HG03378 (cell line): ENCODE measurements at regions not wholly inside any gene's neighbourhood (a gene's known extent, or its start where the extent isn't known, plus 50 kb on each side); places are given as distances from the start of the nearest gene placed in this dataset.
"Not testable (repeated sequence)": the region's sequence is repeated elsewhere in the genome, so short reads cannot be mapped to it uniquely, and the experiment has no call there.

Source experiments
- ATAC-seq: cut with Tn5 transposase; IDR thresholded peaks from one replicate; pipeline ENCODE4 v1.9.1; 2021; ENCODE audit warnings: mild to moderate bottlenecking, moderate library complexity; ENCODE audit not compliant: unreplicated experiment

GRCh38 chr17:77606146-77606864, 352.2 kb upstream of the TNRC6C start:
- no peak for ATAC-seq

GRCh38 chr17:77606865-77607210, 351.7 kb upstream of the TNRC6C start:
- no peak for ATAC-seq

GRCh38 chr17:77607606-77608005, 350.9 kb upstream of the TNRC6C start:
- ATAC-seq: no peak

- ATAC-seq: no peak
These were observed 350.1 kb upstream of the TNRC6C start for GRCh38 chr17:77608431-77608830.

- ATAC-seq: no peak
These were observed 348.7 kb upstream of the TNRC6C start for GRCh38 chr17:77609553-77610517.

GRCh38 chr17:77610518-77610893, 348.0 kb upstream of the TNRC6C start:
- no peak for ATAC-seq

GRCh38 chr17:77610972-77611521, 347.5 kb upstream of the TNRC6C start:
- ATAC-seq: no peak

GRCh38 chr17:77611791-77612502, 346.6 kb upstream of the TNRC6C start:
- no peak for ATAC-seq

- no peak for ATAC-seq
These were observed 345.3 kb upstream of the TNRC6C start for GRCh38 chr17:77613218-77613617.

- ATAC-seq: no peak
These were observed 344.9 kb upstream of the TNRC6C start for GRCh38 chr17:77613627-77614026.

- no peak for ATAC-seq
These were observed 342.7 kb upstream of the TNRC6C start for GRCh38 chr17:77615703-77616253.

GRCh38 chr17:77616254-77616731, 342.2 kb upstream of the TNRC6C start:
- ATAC-seq: no peak

- ATAC-seq: no peak
These were observed 341.0 kb upstream of the TNRC6C start for GRCh38 chr17:77617516-77617915.

GRCh38 chr17:77618173-77618572, 340.3 kb upstream of the TNRC6C start:
- ATAC-seq: no peak

- no peak for ATAC-seq
These were observed 339.8 kb upstream of the TNRC6C start for GRCh38 chr17:77618731-77619130.

- ATAC-seq: no peak
These were observed 339.2 kb upstream of the TNRC6C start for GRCh38 chr17:77619326-77619725.

- ATAC-seq: no peak
These were observed 338.7 kb upstream of the TNRC6C start for GRCh38 chr17:77619851-77620250.

- no peak for ATAC-seq
These were observed 338.2 kb upstream of the TNRC6C start for GRCh38 chr17:77620282-77620681.

- ATAC-seq: not testable (repeated sequence)
These were observed 336.4 kb upstream of the TNRC6C start for GRCh38 chr17:77622084-77622483.

- ATAC-seq: no peak
These were observed 335.9 kb upstream of the TNRC6C start for GRCh38 chr17:77622647-77623046.

GRCh38 chr17:77623321-77623720, 335.2 kb upstream of the TNRC6C start:
- not testable (repeated sequence) for ATAC-seq
